Stimulated activated CD4-positive, alpha-beta T cell treated with anti-CD3 and anti-CD28 coated beads, Interleukin-15, amount 100 ng/mL, for 48 hours (primary cell): ENCODE measurements at regions not wholly inside any gene's neighbourhood (a gene's known extent, or its start where the extent isn't known, plus 50 kb on each side); places are given as distances from the start of the nearest gene placed in this dataset.

Experiments used
- DNase-seq, 2 donors: peaks; one replicate each; pipeline ENCODE4 v3.0.0-alpha.2; 2020; ENCODE audit warnings: low read depth in 2 of 2

- no peak for DNase-seq
Measured at GRCh38 chr2:83786140-83786539, 672.9 kb downstream of the SUCLG1 start.

- DNase-seq, result no peak
Measured at GRCh38 chr2:83784947-83785346, 674.1 kb downstream of the SUCLG1 start.

GRCh38 chr2:83784315-83784714 lies 674.8 kb downstream of the SUCLG1 start:
- DNase-seq, result no peak

- no peak for DNase-seq
Measured at GRCh38 chr2:83782122-83782521, 677.0 kb downstream of the SUCLG1 start.

GRCh38 chr2:83764447-83765005 lies 694.6 kb downstream of the SUCLG1 start:
- no peak for DNase-seq

- no peak for DNase-seq
Measured at GRCh38 chr2:83757329-83757728, 701.8 kb downstream of the SUCLG1 start.

GRCh38 chr2:83756219-83756618 lies 702.9 kb downstream of the SUCLG1 start:
- no peak for DNase-seq

GRCh38 chr2:83747141-83747540 lies 711.9 kb downstream of the SUCLG1 start:
- no peak for DNase-seq

GRCh38 chr2:83744855-83745254 lies 714.2 kb downstream of the SUCLG1 start:
- DNase-seq, result no peak

GRCh38 chr2:83742117-83742782 lies 716.8 kb downstream of the SUCLG1 start:
- DNase-seq, result no peak

GRCh38 chr2:83730223-83730622 lies 728.9 kb downstream of the SUCLG1 start:
- no peak for DNase-seq

- DNase-seq, result no peak
Measured at GRCh38 chr2:83725735-83726134, 733.3 kb downstream of the SUCLG1 start.

GRCh38 chr2:83705146-83705545 lies 753.9 kb downstream of the SUCLG1 start:
- no peak for DNase-seq

- no peak for DNase-seq
Measured at GRCh38 chr2:83703598-83703997, 755.5 kb downstream of the SUCLG1 start.

- DNase-seq, result no peak
Measured at GRCh38 chr2:83696838-83697237, 762.2 kb downstream of the SUCLG1 start.

- DNase-seq, result no peak
Measured at GRCh38 chr2:83695530-83695929, 763.5 kb downstream of the SUCLG1 start.

- DNase-seq, result no peak
Measured at GRCh38 chr2:83695037-83695436, 764.0 kb downstream of the SUCLG1 start.

GRCh38 chr2:83689402-83689801 lies 769.7 kb downstream of the SUCLG1 start:
- no peak for DNase-seq

- DNase-seq, result no peak
Measured at GRCh38 chr2:83686863-83687262, 772.2 kb downstream of the SUCLG1 start.

- DNase-seq, result no peak
Measured at GRCh38 chr2:83674050-83674449, 785.0 kb downstream of the SUCLG1 start.

GRCh38 chr2:83665894-83666293 lies 793.2 kb downstream of the SUCLG1 start:
- no peak for DNase-seq

GRCh38 chr2:83665154-83665553 lies 793.9 kb downstream of the SUCLG1 start:
- DNase-seq, result no peak

- DNase-seq, result no peak
Measured at GRCh38 chr2:83661711-83662110, 797.4 kb downstream of the SUCLG1 start.

GRCh38 chr2:83654091-83654611 lies 804.9 kb downstream of the SUCLG1 start:
- no peak for DNase-seq
